GM23338 (cell line): ENCODE measurements at regions not wholly inside any gene's neighbourhood (a gene's known extent, or its start where the extent isn't known, plus 50 kb on each side); places are given as distances from the start of the nearest gene placed in this dataset.
"Not testable (repeated sequence)": the region's sequence is repeated elsewhere in the genome, so short reads cannot be mapped to it uniquely, and the experiment has no call there.

Source experiments
- ATAC-seq: fragments of 200-7000 bp; cut with Tn5 transposase; 3 replicates; pipeline ENCODE4 v1.9.1; 2020
- DNase-seq: peaks from one replicate; pipeline ENCODE4 v3.0.0-alpha.2; 2015; ENCODE audit warnings: low spot score
- H2AFZ ChIP-seq: fragments of 200-600 bp; sonication (generic); 2 replicates; pipeline ENCODE4 v1.8.0; 2016; ENCODE audit warnings: antibody characterized with exemption, mild to moderate bottlenecking, moderate library complexity
- H3F3A ChIP-seq: fragments of 200-600 bp; sonication (generic); replicated peaks from 2 replicates; pipeline ENCODE4 v1.8.0; 2017; ENCODE audit warnings: antibody characterized with exemption, mixed run types, low read depth
- H3K27ac ChIP-seq: fragments of 200-600 bp; sonication (generic); 2 replicates; pipeline ENCODE4 v1.6.1; 2016; ENCODE audit warnings: low read depth
- H3K27me3 ChIP-seq: fragments of 200-600 bp; sonication (generic); 2 replicates; pipeline ENCODE4 v1.8.0; 2016; ENCODE audit warnings: mild to moderate bottlenecking, mixed run types, moderate library complexity; ENCODE audit not compliant: insufficient read depth
- H3K36me3 ChIP-seq: fragments of 200-600 bp; sonication (generic); 2 replicates; pipeline ENCODE4 v1.8.0; 2016; ENCODE audit warnings: mild to moderate bottlenecking; ENCODE audit not compliant: insufficient read depth
- H3K4me1 ChIP-seq: fragments of 200-600 bp; sonication (generic); 2 replicates; pipeline ENCODE4 v1.8.0; 2016; ENCODE audit warnings: mild to moderate bottlenecking, moderate library complexity; ENCODE audit not compliant: insufficient read depth
- H3K4me2 ChIP-seq: fragments of 200-600 bp; sonication (generic); 2 replicates; pipeline ENCODE4 v1.7.1; 2017; ENCODE audit warnings: mixed run types
- H3K4me3 ChIP-seq: fragments of 200-600 bp; sonication (generic); 2 replicates; pipeline ENCODE4 v1.6.1; 2016; ENCODE audit warnings: mixed run types
- H3K79me2 ChIP-seq: fragments of 200-600 bp; sonication (generic); replicated peaks from 2 replicates; pipeline ENCODE4 v1.8.0; 2017; ENCODE audit warnings: mild to moderate bottlenecking; ENCODE audit not compliant: insufficient read depth
- H3K9me2 ChIP-seq: fragments of 200-600 bp; sonication (generic); 2 replicates; pipeline ENCODE4 v1.8.0; 2017; ENCODE audit not compliant: insufficient read depth
- H4K20me1 ChIP-seq: fragments of 200-600 bp; sonication (generic); replicated peaks from 2 replicates; pipeline ENCODE4 v1.8.0; 2017; ENCODE audit warnings: mild to moderate bottlenecking; ENCODE audit not compliant: insufficient read depth
- H3K27ac Mint-ChIP-seq: 2 replicates; pipeline ENCODE4 v1.8.0; 2020; ENCODE audit warnings: inconsistent platforms, mild to moderate bottlenecking, moderate library complexity, mixed read lengths
- H3K27me3 Mint-ChIP-seq: 3 replicates; pipeline ENCODE4 v1.8.0; 2022; ENCODE audit warnings: low read depth, mild to moderate bottlenecking, moderate library complexity, mixed read lengths, inconsistent platforms; ENCODE audit not compliant: insufficient read depth, poor library complexity
- H3K36me3 Mint-ChIP-seq: 3 replicates; pipeline ENCODE4 v1.8.0; 2021; ENCODE audit warnings: low read depth, mild to moderate bottlenecking, inconsistent platforms, moderate library complexity, mixed read lengths
- H3K4me1 Mint-ChIP-seq: 3 replicates; pipeline ENCODE4 v1.8.0; 2020; ENCODE audit warnings: mild to moderate bottlenecking, inconsistent platforms, mixed read lengths
- H3K4me3 Mint-ChIP-seq: 3 replicates; pipeline ENCODE4 v1.8.0; 2021; ENCODE audit warnings: moderate library complexity, mild to moderate bottlenecking, inconsistent platforms, mixed read lengths
- H3K9me3 Mint-ChIP-seq: 3 replicates; pipeline ENCODE4 v1.8.0; 2020; ENCODE audit warnings: moderate library complexity, mild to moderate bottlenecking, inconsistent platforms, mixed read lengths
- CREB1 ChIP-seq: fragments of 250-450 bp; sonication (Bioruptor Pico); IDR thresholded peaks from 2 replicates; pipeline ENCODE4 v1.5.0; 2020; ENCODE audit warnings: low read depth, mild to moderate bottlenecking, moderate library complexity
- EZH2 ChIP-seq: fragments of 200-600 bp; sonication (generic); IDR thresholded peaks from one replicate; pipeline ENCODE4 v1.8.0; 2017; ENCODE audit warnings: antibody characterized with exemption, mild to moderate bottlenecking, low read depth; ENCODE audit not compliant: unreplicated experiment
- JUNB ChIP-seq: IDR thresholded peaks from one replicate; pipeline ENCODE4 v1.6.1; 2016; ENCODE audit warnings: antibody characterized with exemption; ENCODE audit not compliant: unreplicated experiment
- NANOG ChIP-seq: IDR thresholded peaks from 2 replicates; pipeline ENCODE4 v1.6.1; 2016; ENCODE audit warnings: antibody characterized with exemption, borderline replicate concordance
- STAT1 ChIP-seq: IDR thresholded peaks from one replicate; pipeline ENCODE4 v1.6.1; 2016; ENCODE audit warnings: antibody characterized with exemption; ENCODE audit not compliant: unreplicated experiment
- ZNF114 ChIP-seq: fragments of 250-450 bp; sonication (Bioruptor Pico); IDR thresholded peaks from 2 replicates; pipeline ENCODE4 v1.5.0; 2020; ENCODE audit warnings: mild to moderate bottlenecking, moderate library complexity
- ZNF331 ChIP-seq: fragments of 250-450 bp; sonication (Bioruptor Pico); IDR thresholded peaks from 2 replicates; pipeline ENCODE4 v1.5.0; 2020; ENCODE audit warnings: low read depth, mild to moderate bottlenecking, moderate library complexity
- TF ChIP-seq, protein P1 (sequence below): IDR thresholded peaks from one replicate; pipeline ENCODE4 v1.6.1; 2018; ENCODE audit warnings: antibody characterized with exemption; ENCODE audit not compliant: unreplicated experiment
- TF ChIP-seq, protein P2 (sequence below): IDR thresholded peaks from 2 replicates; pipeline ENCODE4 v1.6.1; 2016; ENCODE audit warnings: antibody characterized with exemption
- TF ChIP-seq, protein P3 (sequence below), 2 experiments: fragments of 200-600 bp in 1 of 2; sonication (generic) in 1 of 2; conservative IDR thresholded peaks; 2 replicates each; pipeline versions ENCODE4 v1.5.1 to v1.6.1; 2016 to 2017; ENCODE audit warnings: antibody characterized with exemption in 2 of 2, low read depth in 2 of 2, mild to moderate bottlenecking in 2 of 2, moderate library complexity in 1 of 2

DNA sequence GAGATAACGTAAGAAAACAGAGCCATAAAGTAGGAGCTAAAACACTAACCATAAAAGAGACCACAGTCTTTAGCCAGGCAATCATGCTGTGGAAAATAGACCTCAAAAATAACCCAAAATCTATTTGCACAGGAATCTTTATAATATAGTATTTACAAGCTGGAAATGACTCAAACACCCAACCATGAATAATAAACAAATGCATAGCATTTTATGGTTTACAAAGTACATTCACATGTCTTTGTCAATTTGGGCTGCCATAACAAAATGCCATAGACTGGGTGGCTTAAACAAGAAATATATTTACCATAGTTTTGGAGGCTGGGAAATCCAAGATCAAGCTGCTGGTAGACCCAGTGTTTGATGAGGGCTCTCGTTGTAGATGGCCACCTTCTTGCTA lies 65.5 kb upstream of the GRB10 start:
- H2AFZ ChIP-seq: no peak overlapping the region
- peaks cover 20% of the 10 kb centered on the region for H3K36me3 Mint-ChIP-seq
- no peak overlapping the region for H3K27ac ChIP-seq
- H3F3A ChIP-seq: no peaks in the 10 kb centered on the region
- H3K27me3 Mint-ChIP-seq: peaks cover 5% of the 10 kb centered on the region
- peaks cover 18% of the 10 kb centered on the region for H3K9me3 Mint-ChIP-seq
- no peak for DNase-seq
- H3K4me2 ChIP-seq: no peak overlapping the region
- no peak overlapping the region for H3K27ac Mint-ChIP-seq
- H3K79me2 ChIP-seq: no peaks in the 10 kb centered on the region
- no peak overlapping the region for H3K4me3 ChIP-seq
- 0 out of 2 replicates have a peak, but pooled peaks cover 4% of the 10 kb centered on the region for H3K36me3 ChIP-seq
- H4K20me1 ChIP-seq: no peaks in the 10 kb centered on the region
- H3K4me3 Mint-ChIP-seq: no peak overlapping the region
- TF ChIP-seq EZH2 (no peak), CREB1 (CRISPR knock-in tag) (no peak), ZNF331 (CRISPR knock-in tag) (no peak), ZNF114 (no peak)
- TF ChIP-seq, protein P1, sequence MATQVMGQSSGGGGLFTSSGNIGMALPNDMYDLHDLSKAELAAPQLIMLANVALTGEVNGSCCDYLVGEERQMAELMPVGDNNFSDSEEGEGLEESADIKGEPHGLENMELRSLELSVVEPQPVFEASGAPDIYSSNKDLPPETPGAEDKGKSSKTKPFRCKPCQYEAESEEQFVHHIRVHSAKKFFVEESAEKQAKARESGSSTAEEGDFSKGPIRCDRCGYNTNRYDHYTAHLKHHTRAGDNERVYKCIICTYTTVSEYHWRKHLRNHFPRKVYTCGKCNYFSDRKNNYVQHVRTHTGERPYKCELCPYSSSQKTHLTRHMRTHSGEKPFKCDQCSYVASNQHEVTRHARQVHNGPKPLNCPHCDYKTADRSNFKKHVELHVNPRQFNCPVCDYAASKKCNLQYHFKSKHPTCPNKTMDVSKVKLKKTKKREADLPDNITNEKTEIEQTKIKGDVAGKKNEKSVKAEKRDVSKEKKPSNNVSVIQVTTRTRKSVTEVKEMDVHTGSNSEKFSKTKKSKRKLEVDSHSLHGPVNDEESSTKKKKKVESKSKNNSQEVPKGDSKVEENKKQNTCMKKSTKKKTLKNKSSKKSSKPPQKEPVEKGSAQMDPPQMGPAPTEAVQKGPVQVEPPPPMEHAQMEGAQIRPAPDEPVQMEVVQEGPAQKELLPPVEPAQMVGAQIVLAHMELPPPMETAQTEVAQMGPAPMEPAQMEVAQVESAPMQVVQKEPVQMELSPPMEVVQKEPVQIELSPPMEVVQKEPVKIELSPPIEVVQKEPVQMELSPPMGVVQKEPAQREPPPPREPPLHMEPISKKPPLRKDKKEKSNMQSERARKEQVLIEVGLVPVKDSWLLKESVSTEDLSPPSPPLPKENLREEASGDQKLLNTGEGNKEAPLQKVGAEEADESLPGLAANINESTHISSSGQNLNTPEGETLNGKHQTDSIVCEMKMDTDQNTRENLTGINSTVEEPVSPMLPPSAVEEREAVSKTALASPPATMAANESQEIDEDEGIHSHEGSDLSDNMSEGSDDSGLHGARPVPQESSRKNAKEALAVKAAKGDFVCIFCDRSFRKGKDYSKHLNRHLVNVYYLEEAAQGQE: no peak
- no peak for ATAC-seq
- no peaks in the 10 kb centered on the region for H3K4me1 Mint-ChIP-seq
- H3K9me2 ChIP-seq: peaks cover 24% of the 10 kb centered on the region; the same call in 1 of the 2 replicates
- H3K27me3 ChIP-seq: no peaks in the 10 kb centered on the region
- no peaks in the 10 kb centered on the region for H3K4me1 ChIP-seq

GRCh38 chr7:50844861-50845260 lies 62.2 kb upstream of the GRB10 start:
- H3K36me3 ChIP-seq, H3K4me3 ChIP-seq, DNase-seq, H3K4me2 ChIP-seq, H3K27ac Mint-ChIP-seq, H3F3A ChIP-seq, H3K27me3 ChIP-seq, H3K79me2 ChIP-seq, H3K27me3 Mint-ChIP-seq, H2AFZ ChIP-seq, H3K27ac ChIP-seq, H4K20me1 ChIP-seq, ATAC-seq, H3K4me1 Mint-ChIP-seq, H3K4me3 Mint-ChIP-seq, H3K4me1 ChIP-seq: not testable (repeated sequence)
- Mint-ChIP-seq H3K36me3 (peaks cover 20% of the 10 kb centered on the region), H3K9me3 (peaks cover 18% of the 10 kb centered on the region)
- peaks cover 19% of the 10 kb centered on the region for H3K9me2 ChIP-seq

DNA sequence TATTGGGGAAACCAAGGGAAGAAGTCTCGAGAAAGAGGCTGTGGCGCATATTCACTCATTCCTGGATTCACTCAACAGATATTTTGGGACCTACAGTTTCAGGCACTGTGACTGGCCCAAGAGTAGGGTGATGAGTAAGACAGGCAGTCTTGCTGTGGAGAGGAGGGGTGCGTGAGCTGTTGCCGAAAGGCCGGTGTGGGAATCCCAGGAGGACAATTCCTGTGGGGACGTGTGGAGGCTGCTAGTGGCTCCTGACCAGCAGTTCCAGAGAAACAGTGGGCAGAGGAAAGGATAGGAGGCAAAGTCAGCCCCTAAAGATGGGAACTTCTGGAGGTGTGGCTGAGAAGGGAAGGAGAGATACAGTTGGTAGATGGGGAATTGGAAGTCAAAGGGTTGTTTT lies 59.3 kb upstream of the GRB10 start:
- no peak for ATAC-seq
- 0 out of 2 replicates have a peak, but pooled peaks cover 4% of the 10 kb centered on the region for H3K36me3 ChIP-seq
- H3K9me2 ChIP-seq: peaks cover 6% of the 10 kb centered on the region
- no peak overlapping the region for H3K4me3 Mint-ChIP-seq
- peak overlapping the region; percentile 81; the same call in 1 of the 2 replicates for H2AFZ ChIP-seq
- peaks cover 20% of the 10 kb centered on the region for H3K36me3 Mint-ChIP-seq
- H3K4me2 ChIP-seq: no peak overlapping the region
- no peaks in the 10 kb centered on the region for H3F3A ChIP-seq
- H3K4me1 Mint-ChIP-seq: peaks cover 4% of the 10 kb centered on the region; the same call in 1 of the 3 replicates
- DNase-seq: no peak
- H3K27me3 Mint-ChIP-seq: peaks cover 4% of the 10 kb centered on the region
- H3K27ac Mint-ChIP-seq: no peak overlapping the region
- no peaks in the 10 kb centered on the region for H3K4me1 ChIP-seq
- peaks cover 18% of the 10 kb centered on the region for H3K9me3 Mint-ChIP-seq
- no peak overlapping the region for H3K27ac ChIP-seq
- no peaks in the 10 kb centered on the region for H4K20me1 ChIP-seq
- TF ChIP-seq STAT1 (no peak), JUNB (no peak), ZNF331 (CRISPR knock-in tag) (no peak), NANOG (no peak)
- TF ChIP-seq, protein P2, sequence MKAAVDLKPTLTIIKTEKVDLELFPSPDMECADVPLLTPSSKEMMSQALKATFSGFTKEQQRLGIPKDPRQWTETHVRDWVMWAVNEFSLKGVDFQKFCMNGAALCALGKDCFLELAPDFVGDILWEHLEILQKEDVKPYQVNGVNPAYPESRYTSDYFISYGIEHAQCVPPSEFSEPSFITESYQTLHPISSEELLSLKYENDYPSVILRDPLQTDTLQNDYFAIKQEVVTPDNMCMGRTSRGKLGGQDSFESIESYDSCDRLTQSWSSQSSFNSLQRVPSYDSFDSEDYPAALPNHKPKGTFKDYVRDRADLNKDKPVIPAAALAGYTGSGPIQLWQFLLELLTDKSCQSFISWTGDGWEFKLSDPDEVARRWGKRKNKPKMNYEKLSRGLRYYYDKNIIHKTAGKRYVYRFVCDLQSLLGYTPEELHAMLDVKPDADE: no peak
- TF ChIP-seq, protein P3, sequence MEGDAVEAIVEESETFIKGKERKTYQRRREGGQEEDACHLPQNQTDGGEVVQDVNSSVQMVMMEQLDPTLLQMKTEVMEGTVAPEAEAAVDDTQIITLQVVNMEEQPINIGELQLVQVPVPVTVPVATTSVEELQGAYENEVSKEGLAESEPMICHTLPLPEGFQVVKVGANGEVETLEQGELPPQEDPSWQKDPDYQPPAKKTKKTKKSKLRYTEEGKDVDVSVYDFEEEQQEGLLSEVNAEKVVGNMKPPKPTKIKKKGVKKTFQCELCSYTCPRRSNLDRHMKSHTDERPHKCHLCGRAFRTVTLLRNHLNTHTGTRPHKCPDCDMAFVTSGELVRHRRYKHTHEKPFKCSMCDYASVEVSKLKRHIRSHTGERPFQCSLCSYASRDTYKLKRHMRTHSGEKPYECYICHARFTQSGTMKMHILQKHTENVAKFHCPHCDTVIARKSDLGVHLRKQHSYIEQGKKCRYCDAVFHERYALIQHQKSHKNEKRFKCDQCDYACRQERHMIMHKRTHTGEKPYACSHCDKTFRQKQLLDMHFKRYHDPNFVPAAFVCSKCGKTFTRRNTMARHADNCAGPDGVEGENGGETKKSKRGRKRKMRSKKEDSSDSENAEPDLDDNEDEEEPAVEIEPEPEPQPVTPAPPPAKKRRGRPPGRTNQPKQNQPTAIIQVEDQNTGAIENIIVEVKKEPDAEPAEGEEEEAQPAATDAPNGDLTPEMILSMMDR (conservative IDR thresholded peaks at IDR 0.05; ENCODE audit: low read depth in 2 of 2): no peak
- TF ChIP-seq, protein P1: no peak
- no peaks in the 10 kb centered on the region for H3K79me2 ChIP-seq
- no peaks in the 10 kb centered on the region for H3K27me3 ChIP-seq
- H3K4me3 ChIP-seq: no peak overlapping the region
